Progenitor cell of endocrine pancreas (in vitro differentiated cells): ENCODE measurements at regions not wholly inside any gene's neighbourhood (a gene's known extent, or its start where the extent isn't known, plus 50 kb on each side); places are given as distances from the start of the nearest gene placed in this dataset.
"Not testable (repeated sequence)": the region's sequence is repeated elsewhere in the genome, so short reads cannot be mapped to it uniquely, and the experiment has no call there.

Source experiments
- DNase-seq: peaks from one replicate; pipeline ENCODE4 v3.0.0; 2021; ENCODE audit warnings: low spot score; ENCODE audit not compliant: unreplicated experiment
- H3K27ac Mint-ChIP-seq: 2 replicates; pipeline ENCODE4 v1.8.0; 2021; ENCODE audit warnings: mild to moderate bottlenecking, moderate library complexity, mixed read lengths
- H3K27me3 Mint-ChIP-seq: 2 replicates; pipeline ENCODE4 v1.8.0; 2021; ENCODE audit warnings: mixed read lengths
- H3K36me3 Mint-ChIP-seq: 2 replicates; pipeline ENCODE4 v1.8.0; 2022; ENCODE audit warnings: mixed read lengths; ENCODE audit not compliant: insufficient read depth
- H3K4me1 Mint-ChIP-seq: 2 replicates; pipeline ENCODE4 v1.8.0; 2021; ENCODE audit warnings: low read depth, mixed read lengths
- H3K4me3 Mint-ChIP-seq: 2 replicates; pipeline ENCODE4 v1.8.0; 2021; ENCODE audit warnings: low read depth, mild to moderate bottlenecking, moderate library complexity, mixed read lengths
- H3K9me3 Mint-ChIP-seq: 2 replicates; pipeline ENCODE4 v1.8.0; 2021; ENCODE audit warnings: low read depth, mixed read lengths
- CTCF ChIP-seq: fragments of 200-600 bp; sonication (generic); IDR thresholded peaks from one replicate; pipeline ENCODE4 v1.5.0; 2021; ENCODE audit warnings: antibody characterized with exemption, mild to moderate bottlenecking; ENCODE audit not compliant: unreplicated experiment

GRCh38 chr3:103873021-103873420, 1438.2 kb downstream of the ZPLD1 start:
- H3K4me1 Mint-ChIP-seq, result no peaks in the 10 kb centered on the region
- H3K4me3 Mint-ChIP-seq, result no peak overlapping the region
- no peaks in the 10 kb centered on the region for H3K27me3 Mint-ChIP-seq
- no peaks in the 10 kb centered on the region for H3K36me3 Mint-ChIP-seq
- no peaks in the 10 kb centered on the region for H3K9me3 Mint-ChIP-seq
- no peak overlapping the region for H3K27ac Mint-ChIP-seq
- no peak for TF ChIP-seq CTCF
- DNase-seq, result no peak

GRCh38 chr3:103873897-103874545, 1439.2 kb downstream of the ZPLD1 start:
- H3K27ac Mint-ChIP-seq, result no peak overlapping the region
- no peaks in the 10 kb centered on the region for H3K27me3 Mint-ChIP-seq
- TF ChIP-seq CTCF, result no peak
- no peaks in the 10 kb centered on the region for H3K36me3 Mint-ChIP-seq
- DNase-seq, result no peak
- no peaks in the 10 kb centered on the region for H3K4me1 Mint-ChIP-seq
- no peaks in the 10 kb centered on the region for H3K9me3 Mint-ChIP-seq
- H3K4me3 Mint-ChIP-seq, result no peak overlapping the region

GRCh38 chr3:103881809-103882208, 1447.0 kb downstream of the ZPLD1 start:
- H3K9me3 Mint-ChIP-seq, H3K4me1 Mint-ChIP-seq: not testable (repeated sequence)

GRCh38 chr3:103889675-103890074, 1454.9 kb downstream of the ZPLD1 start:
- H3K27me3 Mint-ChIP-seq, result no peaks in the 10 kb centered on the region
- H3K4me1 Mint-ChIP-seq, result peaks cover 3% of the 10 kb centered on the region
- H3K9me3 Mint-ChIP-seq, result no peaks in the 10 kb centered on the region
- DNase-seq, result no peak
- TF ChIP-seq CTCF, result no peak
- no peaks in the 10 kb centered on the region for H3K36me3 Mint-ChIP-seq
- no peak overlapping the region for H3K27ac Mint-ChIP-seq
- no peak overlapping the region for H3K4me3 Mint-ChIP-seq

More at GRCh38 chr3:103881809-103882208, 1447.0 kb downstream of the ZPLD1 start:
- H3K4me3 Mint-ChIP-seq, DNase-seq, H3K27ac Mint-ChIP-seq, H3K36me3 Mint-ChIP-seq, H3K27me3 Mint-ChIP-seq: not testable (repeated sequence)

- H3K27me3 Mint-ChIP-seq, result peaks cover 4% of the 10 kb centered on the region
Measured at GRCh38 chr3:103894162-103894822, 1459.5 kb downstream of the ZPLD1 start.

More at GRCh38 chr3:103894162-103894822, 1459.5 kb downstream of the ZPLD1 start:
- no peak overlapping the region for H3K27ac Mint-ChIP-seq
- no peak for TF ChIP-seq CTCF
- H3K9me3 Mint-ChIP-seq, result no peaks in the 10 kb centered on the region
- peaks cover 3% of the 10 kb centered on the region for H3K4me1 Mint-ChIP-seq
- no peak overlapping the region for H3K4me3 Mint-ChIP-seq
- H3K36me3 Mint-ChIP-seq, result no peaks in the 10 kb centered on the region
- no peak for DNase-seq
